ENCODE measurements at regions not wholly inside any gene's neighbourhood (a gene's known extent, or its start where the extent isn't known, plus 50 kb on each side); places are given as distances from the start of the nearest gene placed in this dataset.

GRCh38 chr6:139605350-139605749 is 230.9 kb upstream of the CITED2 start:
- in situ Hi-C loops (cut with HindIII; ENCODE audit: low pct_ligation_motif_present, low pct_unique_long_range_greater_than_20kb, low sequenced_read_pairs): no loop called here
- no peak for DNase-seq

- in situ Hi-C loops (cut with HindIII; ENCODE audit: low pct_ligation_motif_present, low pct_unique_long_range_greater_than_20kb, low sequenced_read_pairs): no loop called here
- DNase-seq: no peak
Measured at GRCh38 chr6:139603581-139603980, 229.1 kb upstream of the CITED2 start.

- in situ Hi-C loops (cut with HindIII; ENCODE audit: low pct_ligation_motif_present, low pct_unique_long_range_greater_than_20kb, low sequenced_read_pairs): no loop called here
- no peak for DNase-seq
Measured at GRCh38 chr6:139602577-139602976, 228.1 kb upstream of the CITED2 start.

- in situ Hi-C loops (cut with HindIII; ENCODE audit: low pct_ligation_motif_present, low pct_unique_long_range_greater_than_20kb, low sequenced_read_pairs): no loop called here
- no peak for DNase-seq
Measured at GRCh38 chr6:139600919-139601475, 226.5 kb upstream of the CITED2 start.

GRCh38 chr6:139600343-139600742 is 225.9 kb upstream of the CITED2 start:
- no peak for DNase-seq
- in situ Hi-C loops (cut with HindIII; ENCODE audit: low pct_ligation_motif_present, low pct_unique_long_range_greater_than_20kb, low sequenced_read_pairs): no loop called here

GRCh38 chr6:139597771-139598755 is 223.6 kb upstream of the CITED2 start:
- in situ Hi-C loops (cut with HindIII; ENCODE audit: low pct_ligation_motif_present, low pct_unique_long_range_greater_than_20kb, low sequenced_read_pairs): no loop called here
- peak; percentile 46 for DNase-seq

- in situ Hi-C loops (cut with HindIII; ENCODE audit: low pct_ligation_motif_present, low pct_unique_long_range_greater_than_20kb, low sequenced_read_pairs): no loop called here
- DNase-seq: no peak
Measured at GRCh38 chr6:139597087-139597763, 222.8 kb upstream of the CITED2 start.

- no peak for DNase-seq
Measured at GRCh38 chr6:139595183-139595582, 220.7 kb upstream of the CITED2 start.

GRCh38 chr6:139594333-139594965 is 220.0 kb upstream of the CITED2 start:
- no peak for DNase-seq

More at GRCh38 chr6:139595183-139595582, 220.7 kb upstream of the CITED2 start:
- in situ Hi-C loops (cut with HindIII; ENCODE audit: low pct_ligation_motif_present, low pct_unique_long_range_greater_than_20kb, low sequenced_read_pairs): no loop called here

GRCh38 chr6:139593081-139593480 is 218.6 kb upstream of the CITED2 start:
- in situ Hi-C loops (cut with HindIII; ENCODE audit: low pct_ligation_motif_present, low pct_unique_long_range_greater_than_20kb, low sequenced_read_pairs): no loop called here

More at GRCh38 chr6:139594333-139594965, 220.0 kb upstream of the CITED2 start:
- in situ Hi-C loops (cut with HindIII; ENCODE audit: low pct_ligation_motif_present, low pct_unique_long_range_greater_than_20kb, low sequenced_read_pairs): no loop called here

GRCh38 chr6:139592011-139592410 is 217.6 kb upstream of the CITED2 start:
- DNase-seq: no peak
- in situ Hi-C loops (cut with HindIII; ENCODE audit: low pct_ligation_motif_present, low pct_unique_long_range_greater_than_20kb, low sequenced_read_pairs): no loop called here

More at GRCh38 chr6:139593081-139593480, 218.6 kb upstream of the CITED2 start:
- DNase-seq: no peak

- no peak for DNase-seq
- in situ Hi-C loops (cut with HindIII; ENCODE audit: low pct_ligation_motif_present, low pct_unique_long_range_greater_than_20kb, low sequenced_read_pairs): no loop called here
Measured at GRCh38 chr6:139591075-139591865, 216.8 kb upstream of the CITED2 start.

- in situ Hi-C loops (cut with HindIII; ENCODE audit: low pct_ligation_motif_present, low pct_unique_long_range_greater_than_20kb, low sequenced_read_pairs): no loop called here
- no peak for DNase-seq
Measured at GRCh38 chr6:139590206-139590605, 215.8 kb upstream of the CITED2 start.

- DNase-seq: no peak
- in situ Hi-C loops (cut with HindIII; ENCODE audit: low pct_ligation_motif_present, low pct_unique_long_range_greater_than_20kb, low sequenced_read_pairs): no loop called here
Measured at GRCh38 chr6:139588734-139589593, 214.5 kb upstream of the CITED2 start.

GRCh38 chr6:139588076-139588639 is 213.7 kb upstream of the CITED2 start:
- DNase-seq: no peak
- in situ Hi-C loops (cut with HindIII; ENCODE audit: low pct_ligation_motif_present, low pct_unique_long_range_greater_than_20kb, low sequenced_read_pairs): no loop called here

- DNase-seq: peak; percentile 67
- in situ Hi-C loops (cut with HindIII; ENCODE audit: low pct_ligation_motif_present, low pct_unique_long_range_greater_than_20kb, low sequenced_read_pairs): no loop called here
Measured at GRCh38 chr6:139587469-139587868, 213.0 kb upstream of the CITED2 start.

GRCh38 chr6:139586273-139586672 is 211.8 kb upstream of the CITED2 start:
- in situ Hi-C loops (cut with HindIII; ENCODE audit: low pct_ligation_motif_present, low pct_unique_long_range_greater_than_20kb, low sequenced_read_pairs): no loop called here
- peak; percentile 10 for DNase-seq

Measured in ACHN (cell line).